Endodermal cell (in vitro differentiated cells): ENCODE measurements at regions not wholly inside any gene's neighbourhood (a gene's known extent, or its start where the extent isn't known, plus 50 kb on each side); places are given as distances from the start of the nearest gene placed in this dataset.

Source experiments
- DNase-seq: peaks from one replicate; pipeline ENCODE4 v3.0.0-alpha.2; 2017
- H3K27ac ChIP-seq: 2 replicates; pipeline ENCODE4 v1.5.1; 2013; ENCODE audit warnings: mild to moderate bottlenecking, low read depth, low read length, moderate library complexity
- H3K27me3 ChIP-seq: 2 replicates; pipeline ENCODE4 v1.6.1; 2013; ENCODE audit warnings: mild to moderate bottlenecking, low read length, moderate library complexity; ENCODE audit not compliant: insufficient read depth, control insufficient read depth, poor library complexity, severe bottlenecking
- H3K36me3 ChIP-seq: 2 replicates; pipeline ENCODE4 v1.7.0; 2013; ENCODE audit warnings: mild to moderate bottlenecking, low read length, moderate library complexity; ENCODE audit not compliant: control insufficient read depth, insufficient read depth
- H3K4me1 ChIP-seq: one replicate; pipeline ENCODE4 v1.7.0; 2013; ENCODE audit warnings: low read length; ENCODE audit not compliant: control insufficient read depth, insufficient read depth
- H3K4me3 ChIP-seq: 2 replicates; pipeline ENCODE4 v1.5.1; 2013; ENCODE audit warnings: mild to moderate bottlenecking, low read length, moderate library complexity
- H3K9ac ChIP-seq: 2 replicates; pipeline ENCODE4 v1.6.1; 2013; ENCODE audit warnings: mild to moderate bottlenecking, low read length, moderate library complexity; ENCODE audit not compliant: poor library complexity, severe bottlenecking; ENCODE audit errors: extremely low read depth
- H3K9me3 ChIP-seq: 2 replicates; pipeline ENCODE4 v1.6.1; 2013; ENCODE audit warnings: mild to moderate bottlenecking, low read length, moderate library complexity; ENCODE audit not compliant: control insufficient read depth
- H3K27ac Mint-ChIP-seq: 2 replicates; pipeline ENCODE4 v1.8.0; 2020; ENCODE audit warnings: mixed read lengths
- H3K27me3 Mint-ChIP-seq: 2 replicates; pipeline ENCODE4 v1.8.0; 2021; ENCODE audit warnings: mild to moderate bottlenecking, mixed read lengths; ENCODE audit not compliant: insufficient read depth
- H3K36me3 Mint-ChIP-seq: 2 replicates; pipeline ENCODE4 v1.8.0; 2020; ENCODE audit warnings: low read depth, mixed read lengths
- H3K4me1 Mint-ChIP-seq: 2 replicates; pipeline ENCODE4 v1.8.0; 2020; ENCODE audit warnings: mixed read lengths
- H3K4me3 Mint-ChIP-seq: 2 replicates; pipeline ENCODE4 v1.8.0; 2020; ENCODE audit warnings: mild to moderate bottlenecking, moderate library complexity, mixed read lengths
- H3K9me3 Mint-ChIP-seq: 2 replicates; pipeline ENCODE4 v1.8.0; 2020; ENCODE audit warnings: mild to moderate bottlenecking, mixed read lengths
- CTCF ChIP-seq: fragments of 200-600 bp; sonication (generic); conservative IDR thresholded peaks from 2 replicates; pipeline ENCODE4 v1.5.0; 2021; ENCODE audit warnings: antibody characterized with exemption, mild to moderate bottlenecking
- WGBS, 2 experiments: methylation state at CpG; one replicate each; pipeline versions ENCODE4 v1.1.5 to v1.1.7; 2013; ENCODE audit warnings: missing lambda C conversion rate in 2 of 2, mixed read lengths in 1 of 2; ENCODE audit not compliant: insufficient coverage in 1 of 2, insufficient read length in 1 of 2; 5-methylcytosine and 5-hydroxymethylcytosine counted together

GRCh38 chr15:95113041-95113440 lies 881.7 kb downstream of the MCTP2 start:
- no peaks in the 10 kb centered on the region for H3K27me3 Mint-ChIP-seq
- H3K27ac Mint-ChIP-seq: no peak overlapping the region
- peaks cover 11% of the 10 kb centered on the region for H3K9me3 Mint-ChIP-seq

GRCh38 chr15:95119041-95119610 lies 887.8 kb downstream of the MCTP2 start:
- H3K9me3 Mint-ChIP-seq: no peaks in the 10 kb centered on the region
- no peak overlapping the region for H3K4me3 Mint-ChIP-seq
- H3K27ac Mint-ChIP-seq: no peak overlapping the region
- Histone ChIP-seq H3K9me3 (no peaks in the 10 kb centered on the region), H3K27me3 (no peaks in the 10 kb centered on the region), H3K4me1 (no peaks in the 10 kb centered on the region), H3K36me3 (no peaks in the 10 kb centered on the region), H3K9ac (no peak overlapping the region), H3K27ac (no peak overlapping the region), H3K4me3 (no peak overlapping the region)
- peaks cover 9% of the 10 kb centered on the region for H3K4me1 Mint-ChIP-seq
- H3K36me3 Mint-ChIP-seq: no peaks in the 10 kb centered on the region
- DNase-seq: no peak
- 86 to 90% methylated on average over 4 of the region's 4 CpGs for WGBS, 2 experiments
- no peak for TF ChIP-seq CTCF
- no peaks in the 10 kb centered on the region for H3K27me3 Mint-ChIP-seq

More at GRCh38 chr15:95113041-95113440, 881.7 kb downstream of the MCTP2 start:
- H3K36me3 ChIP-seq: no peaks in the 10 kb centered on the region
- no peak for DNase-seq
- no peaks in the 10 kb centered on the region for H3K36me3 Mint-ChIP-seq
- no peaks in the 10 kb centered on the region for H3K27me3 ChIP-seq
- no peaks in the 10 kb centered on the region for H3K9me3 ChIP-seq
- no peaks in the 10 kb centered on the region for H3K4me1 Mint-ChIP-seq
- H3K27ac ChIP-seq: no peak overlapping the region
- WGBS, 2 experiments: 83% methylated on average over 1 of the region's 1 CpG; no CpG with 5 or more reads in 1 of the 2 experiments
- no peak overlapping the region for H3K4me3 ChIP-seq
- H3K9ac ChIP-seq: no peak overlapping the region
- no peak overlapping the region for H3K4me3 Mint-ChIP-seq
- no peaks in the 10 kb centered on the region for H3K4me1 ChIP-seq
- TF ChIP-seq CTCF: no peak

GRCh38 chr15:95120595-95120994 lies 889.2 kb downstream of the MCTP2 start:
- Histone ChIP-seq H3K36me3 (no peaks in the 10 kb centered on the region), H3K4me1 (no peaks in the 10 kb centered on the region), H3K4me3 (no peak overlapping the region), H3K9ac (no peak overlapping the region), H3K9me3 (no peaks in the 10 kb centered on the region), H3K27me3 (no peaks in the 10 kb centered on the region), H3K27ac (no peak overlapping the region)
- Mint-ChIP-seq H3K36me3 (no peaks in the 10 kb centered on the region), H3K4me3 (no peak overlapping the region), H3K9me3 (no peaks in the 10 kb centered on the region), H3K4me1 (peaks cover 9% of the 10 kb centered on the region), H3K27ac (no peak overlapping the region), H3K27me3 (no peaks in the 10 kb centered on the region)
- 91 to 92% methylated on average over 3 of the region's 3 CpGs for WGBS, 2 experiments
- TF ChIP-seq CTCF: no peak
- DNase-seq: no peak
